ENCODE measurements at regions not wholly inside any gene's neighbourhood (a gene's known extent, or its start where the extent isn't known, plus 50 kb on each side); places are given as distances from the start of the nearest gene placed in this dataset.
A peak's percentile ranks its signal among the peaks of the same experiment; 100 is the strongest.

DNA sequence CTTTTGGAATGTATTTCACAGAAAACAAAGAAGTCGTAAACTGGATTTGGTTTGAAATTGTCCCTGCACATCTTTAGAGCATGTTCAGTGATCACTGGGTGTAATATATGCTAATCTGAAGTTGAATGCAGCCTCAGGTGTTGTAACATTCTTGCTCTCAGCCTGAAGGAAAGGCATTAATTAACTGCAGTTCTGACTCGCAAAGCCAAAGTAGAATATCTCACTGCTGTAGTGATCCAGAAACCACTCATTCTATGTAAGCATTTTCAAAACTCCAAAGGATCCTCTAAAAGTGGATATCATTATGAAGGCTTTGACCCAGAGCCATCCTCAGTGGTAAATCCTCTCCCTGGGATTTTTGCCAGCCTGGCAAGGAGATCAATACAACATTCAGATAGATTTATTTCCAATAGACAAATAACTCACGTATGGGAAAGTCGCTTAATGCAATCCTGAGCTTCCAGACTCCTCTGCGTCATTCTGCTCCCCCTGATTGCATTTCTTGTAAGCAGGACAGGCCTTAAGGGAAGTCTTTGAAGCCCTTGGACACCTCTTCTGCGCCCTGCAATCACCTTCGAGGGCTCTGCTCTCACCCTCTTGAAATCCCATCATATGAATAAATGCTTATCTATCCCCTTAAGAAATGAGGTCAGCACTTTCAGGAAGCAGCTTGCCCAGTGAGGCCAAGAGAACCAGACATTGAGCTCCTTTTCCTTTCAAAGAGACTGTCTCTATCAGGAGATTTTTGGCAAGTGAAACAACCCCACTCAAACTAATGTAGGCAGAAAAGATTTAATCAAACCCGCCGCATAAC lies 301.7 kb upstream of the NBEA start:
- FAIRE-seq = no peak

DNA sequence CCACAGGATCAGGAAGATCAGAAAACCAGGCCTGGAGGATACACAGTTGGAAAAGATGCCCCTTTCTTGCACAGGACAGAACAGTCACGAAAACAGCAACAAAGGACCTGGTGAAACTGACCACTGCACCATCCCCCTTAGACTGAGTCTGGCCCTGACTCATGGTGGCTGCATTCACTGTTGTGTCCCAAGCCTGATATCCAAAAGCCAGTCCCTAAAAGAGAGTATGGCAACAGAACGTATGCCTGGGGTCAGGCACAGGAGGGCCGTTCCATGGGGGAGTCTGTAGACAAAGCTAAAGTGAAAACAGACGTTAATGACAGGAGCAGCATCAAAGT lies 301.1 kb upstream of the NBEA start:
- FAIRE-seq = no peak

DNA sequence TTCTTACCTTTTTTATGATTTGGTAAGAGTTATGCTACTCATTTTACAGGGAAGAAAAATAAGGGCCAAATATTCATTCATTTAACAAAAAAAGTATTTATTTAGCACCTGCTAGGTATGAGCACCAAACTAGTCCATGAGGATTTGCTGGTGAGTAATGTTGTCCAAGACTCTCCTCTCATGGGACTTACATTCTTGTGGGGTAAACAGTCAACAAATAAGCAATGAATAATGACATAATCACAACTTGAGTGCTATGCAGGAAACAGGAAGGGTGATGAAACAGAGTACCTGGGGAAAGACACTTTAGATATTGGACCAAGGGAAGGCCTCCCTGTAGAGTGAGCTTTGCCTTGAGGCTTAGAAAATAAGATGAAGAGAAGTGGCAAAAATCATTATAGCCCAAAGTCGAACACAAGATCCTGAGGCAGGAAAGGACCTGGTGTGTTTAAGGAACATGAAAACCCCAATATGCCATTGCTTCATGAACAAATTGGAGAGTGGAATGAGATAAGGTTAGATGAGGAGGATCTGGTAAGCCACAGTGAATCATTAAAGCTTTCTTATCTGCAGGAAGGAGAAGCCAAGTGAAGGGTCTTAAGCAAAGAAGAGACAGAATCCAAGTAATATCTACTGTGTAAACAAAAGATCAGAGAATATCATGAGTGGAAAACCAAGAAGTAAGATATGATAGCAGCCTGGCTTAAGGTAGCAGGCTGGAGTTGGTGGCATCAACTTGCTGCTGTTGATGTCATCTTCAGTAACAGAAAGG lies 294.5 kb upstream of the NBEA start:
- FAIRE-seq = no peak

DNA sequence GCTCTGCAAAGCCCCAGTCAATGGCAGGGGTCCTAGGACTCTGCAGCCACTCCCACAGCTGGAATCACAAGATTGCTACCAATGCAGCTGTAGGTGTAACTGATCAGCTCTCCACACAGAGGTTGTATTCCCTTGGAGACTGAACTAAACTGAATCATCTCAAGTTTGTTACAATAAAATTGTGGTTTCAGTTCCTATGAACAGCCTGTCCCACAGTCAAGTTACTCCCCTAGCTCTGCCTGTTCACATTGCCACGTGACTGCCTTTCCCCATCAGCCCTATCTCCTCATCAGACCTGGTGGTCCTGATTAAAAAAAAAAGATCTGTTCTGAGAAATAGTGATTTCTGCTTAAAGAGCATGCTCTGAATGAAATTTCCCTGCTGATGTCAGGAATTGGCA lies 287.9 kb upstream of the NBEA start:
- no peak for FAIRE-seq

DNA sequence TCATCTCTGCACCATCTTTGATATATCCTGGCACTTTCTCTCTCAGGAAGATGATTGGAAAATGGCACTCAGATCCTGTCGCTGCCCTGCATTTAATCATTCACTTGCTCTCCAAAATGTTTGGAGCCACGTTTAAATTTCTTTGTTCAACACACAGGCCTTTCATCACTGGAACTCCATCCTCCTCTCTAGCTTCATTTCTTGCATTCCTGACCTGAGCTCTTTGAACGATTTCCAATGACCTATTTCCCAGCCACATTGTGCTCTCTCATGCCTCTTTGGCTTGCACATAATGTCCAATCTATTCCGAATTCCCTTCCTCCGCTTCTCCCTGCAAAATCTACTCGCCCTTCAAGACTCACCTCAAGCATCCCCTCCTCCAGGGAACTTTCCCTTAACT lies 287.4 kb upstream of the NBEA start:
- no peak for FAIRE-seq

DNA sequence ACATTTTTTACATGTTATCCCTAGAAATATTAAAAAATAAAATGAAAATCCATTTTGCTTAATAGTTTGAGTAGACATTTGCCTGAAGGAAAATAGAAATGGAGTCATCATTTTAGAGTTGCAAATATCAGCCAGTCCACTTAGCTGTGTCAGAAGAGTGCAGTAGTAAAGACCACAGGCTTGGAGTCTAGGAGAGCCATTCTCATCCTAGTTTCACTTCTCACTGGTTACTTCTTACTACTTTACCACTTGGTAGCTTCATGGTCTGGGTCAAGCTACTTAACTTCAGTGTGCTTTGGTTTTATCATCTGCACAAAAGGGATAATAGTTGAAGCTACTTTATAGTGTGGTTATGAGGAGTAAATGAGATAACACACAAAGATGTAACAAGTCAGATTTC lies 286.5 kb upstream of the NBEA start:
- FAIRE-seq = peak; percentile 25

DNA sequence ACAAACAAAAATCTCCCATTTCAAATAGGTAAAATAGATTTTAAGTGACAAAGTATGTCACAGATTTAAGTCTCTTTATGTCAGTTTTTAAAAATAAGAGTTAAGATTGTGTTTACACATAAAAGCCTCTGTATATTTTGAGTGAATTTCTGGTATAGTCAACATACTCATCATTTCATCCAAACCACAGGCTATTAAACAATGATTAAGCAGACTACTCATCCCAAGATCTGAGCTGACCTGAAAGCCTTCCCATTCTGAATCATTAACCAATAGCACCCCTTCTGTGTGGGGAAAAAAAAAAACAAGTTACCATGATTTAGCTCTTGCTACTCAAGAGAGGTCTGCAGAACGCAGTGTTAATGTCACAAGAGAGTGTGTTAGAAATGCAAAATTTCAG lies 284.4 kb upstream of the NBEA start:
- no peak for FAIRE-seq

DNA sequence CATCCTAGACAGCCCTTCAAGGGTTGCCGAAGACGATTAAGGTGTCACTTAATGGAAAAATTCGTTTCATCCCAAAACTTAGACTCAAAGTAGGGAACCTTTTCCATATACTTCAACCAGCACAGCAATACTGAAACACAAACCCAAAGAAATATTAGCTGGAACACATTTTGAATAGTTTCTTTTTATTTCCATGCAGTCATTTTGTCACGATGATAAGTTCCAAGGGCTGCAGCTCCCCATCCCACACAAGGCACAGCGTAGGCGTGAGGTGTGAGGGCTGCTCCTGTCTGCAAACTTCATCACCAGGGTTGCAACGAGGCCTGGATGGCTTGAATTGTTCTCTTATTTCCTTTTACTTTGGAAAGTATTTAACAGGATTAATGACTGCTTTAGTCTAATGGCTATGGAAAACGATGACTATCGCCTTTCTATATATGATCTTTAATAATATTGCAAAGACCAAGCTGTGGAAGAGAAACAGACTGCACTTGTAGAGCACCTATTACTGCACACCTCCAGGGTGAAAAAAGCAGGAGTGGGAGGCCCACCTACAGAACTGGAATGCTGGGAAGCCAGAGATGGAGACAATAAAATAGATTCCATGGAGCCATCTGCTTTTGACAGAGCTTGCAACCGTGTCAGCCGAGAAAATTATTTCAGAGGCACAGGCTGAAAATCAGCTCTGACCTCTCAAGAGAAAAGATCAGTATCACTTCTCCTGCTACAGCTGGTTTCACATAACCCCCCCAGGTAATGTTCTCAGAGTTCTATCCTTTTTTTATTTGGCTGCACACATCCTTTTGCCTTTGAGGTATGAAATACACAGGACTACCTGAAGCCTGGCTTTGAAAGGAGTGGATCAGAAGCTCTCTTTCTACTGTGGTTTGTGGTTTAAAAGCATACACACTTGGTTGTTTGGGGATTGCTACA lies 274.5 kb upstream of the NBEA start:
- no peak for FAIRE-seq

DNA sequence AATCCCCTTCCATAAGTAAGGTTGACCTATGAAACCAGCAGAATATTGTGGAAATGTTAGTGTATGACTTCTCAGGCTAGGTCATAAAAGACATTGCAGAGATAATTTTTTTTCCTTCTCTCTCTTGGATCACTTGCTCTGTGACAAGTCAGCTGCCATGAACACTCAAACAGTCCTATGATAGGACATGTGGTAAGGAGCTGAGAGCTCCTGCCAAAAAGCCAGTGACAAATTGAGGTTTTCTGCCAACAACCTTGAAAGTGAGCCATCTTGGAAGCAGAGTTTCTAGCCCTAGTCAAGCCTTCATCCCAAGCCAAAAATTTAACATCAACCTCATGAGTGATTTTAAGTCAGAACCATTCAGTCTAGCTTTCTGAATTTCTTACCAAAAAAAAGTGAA lies 270.9 kb upstream of the NBEA start:
- FAIRE-seq = no peak

DNA sequence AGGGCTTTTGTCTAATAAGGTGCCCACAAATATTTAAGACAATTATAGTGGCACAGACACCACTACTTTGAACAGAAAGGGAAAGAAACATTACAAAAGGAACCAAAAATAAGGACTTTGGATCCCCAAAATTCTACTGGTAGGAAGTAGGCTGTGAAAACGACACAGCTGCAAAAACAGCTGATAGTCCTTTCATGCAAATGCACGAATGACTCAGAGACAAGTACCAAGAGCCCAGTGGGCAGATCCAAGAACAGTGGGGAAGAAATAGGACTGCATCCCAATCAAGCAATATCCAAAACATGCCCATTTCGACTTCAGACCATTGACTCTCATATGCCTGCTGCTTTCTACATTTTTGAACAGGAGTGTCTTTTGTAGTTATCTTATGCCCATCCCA lies 269.4 kb upstream of the NBEA start:
- no peak for FAIRE-seq

DNA sequence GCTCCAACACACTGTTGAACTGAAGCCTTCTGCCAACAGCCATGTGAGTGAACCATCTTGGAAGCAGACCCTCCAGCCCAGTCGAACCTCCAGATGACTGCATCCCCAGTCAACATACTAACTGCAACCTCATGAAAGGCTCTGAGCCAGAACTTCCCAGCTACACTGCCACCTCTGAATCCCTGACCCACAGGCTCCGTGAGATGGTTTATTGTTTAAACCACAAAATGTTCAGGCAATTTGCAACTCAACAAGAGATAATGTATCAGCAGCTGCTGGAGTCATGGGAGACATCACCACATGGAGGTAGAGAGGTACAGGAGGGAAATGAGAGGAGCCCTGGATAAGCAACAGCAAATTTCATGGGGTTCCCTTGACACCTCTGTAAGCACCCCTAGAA lies 266.4 kb upstream of the NBEA start:
- FAIRE-seq = no peak

DNA sequence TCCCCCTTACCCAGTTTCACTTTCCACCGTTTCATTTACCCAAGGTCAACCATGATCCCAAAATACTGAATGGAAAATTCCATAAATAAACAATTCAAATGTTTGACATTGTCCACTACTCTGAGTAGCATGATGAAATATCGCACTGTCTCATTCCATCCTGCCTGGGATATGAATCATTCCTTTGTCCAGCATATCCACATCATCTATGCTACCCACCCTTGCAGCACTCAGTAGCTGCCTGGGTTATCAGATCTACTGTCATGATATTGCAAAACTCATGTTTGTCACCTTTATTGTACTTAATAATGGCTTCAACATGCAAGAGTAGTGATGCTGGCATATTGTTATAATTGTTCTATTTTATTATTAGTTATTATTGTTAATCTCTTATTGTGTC lies 263.9 kb upstream of the NBEA start:
- no peak for FAIRE-seq

DNA sequence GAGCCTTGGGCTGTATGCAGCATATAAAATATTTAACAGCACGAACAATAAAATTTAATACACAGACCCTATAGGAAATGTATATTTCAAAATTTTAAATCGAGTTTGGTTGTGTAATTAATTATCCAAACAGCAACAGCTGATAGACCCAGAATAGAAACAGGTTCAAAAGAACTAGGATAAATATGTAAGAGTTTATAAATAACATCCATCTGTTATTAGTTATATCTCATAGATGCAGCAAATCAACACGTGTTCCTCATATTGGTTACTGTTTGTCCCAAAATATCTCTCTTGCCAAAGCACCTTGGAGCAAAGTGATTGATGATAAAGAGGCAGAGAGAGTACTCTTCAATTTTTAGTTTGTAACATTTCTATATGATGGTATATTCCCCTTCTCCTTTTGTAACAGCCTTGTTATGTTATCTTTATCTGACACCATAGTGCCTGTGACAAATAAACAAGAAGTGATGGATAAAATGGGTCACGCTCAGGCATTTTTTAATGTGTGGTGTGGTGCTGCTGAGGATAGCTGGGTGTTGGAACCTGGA lies 260.6 kb upstream of the NBEA start:
- no peak for FAIRE-seq

DNA sequence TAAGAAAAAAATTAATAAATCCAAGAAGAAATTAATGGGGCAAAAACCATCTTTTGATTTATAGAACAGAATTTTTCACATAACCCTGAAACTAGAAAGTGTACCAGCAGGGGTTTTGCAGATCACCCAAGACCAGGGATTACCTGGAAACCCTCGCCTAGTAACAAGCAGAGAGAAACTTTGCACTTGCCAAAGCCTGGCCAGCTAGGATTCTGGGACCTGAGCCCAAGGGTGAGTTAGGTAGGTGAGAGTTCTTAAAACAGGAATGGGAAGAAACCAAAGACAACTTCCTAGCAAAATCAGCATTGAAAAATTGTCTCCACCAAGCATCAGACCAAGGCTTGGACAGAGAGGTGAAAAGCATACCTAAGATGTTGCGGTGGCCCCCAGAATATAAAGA lies 247.0 kb upstream of the NBEA start:
- FAIRE-seq = no peak

DNA sequence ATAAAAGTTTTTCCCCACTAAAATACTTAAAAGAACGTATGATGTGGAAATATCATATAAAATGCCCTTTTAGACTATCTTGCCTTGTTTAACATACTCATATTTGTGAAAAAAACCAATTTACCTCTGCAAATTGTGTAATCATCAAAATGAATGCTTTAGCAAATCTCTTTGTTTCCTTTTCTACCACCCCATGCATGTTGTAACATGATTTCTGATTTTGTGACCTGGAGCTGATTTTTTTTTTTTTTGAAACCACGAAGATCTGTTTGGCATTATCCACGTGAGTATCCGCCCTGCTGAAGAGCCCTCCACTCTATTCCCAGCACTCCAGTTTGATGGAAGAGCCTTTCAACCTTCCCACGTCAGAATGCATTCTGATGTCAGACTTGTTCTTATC lies 245.8 kb upstream of the NBEA start:
- FAIRE-seq = no peak

DNA sequence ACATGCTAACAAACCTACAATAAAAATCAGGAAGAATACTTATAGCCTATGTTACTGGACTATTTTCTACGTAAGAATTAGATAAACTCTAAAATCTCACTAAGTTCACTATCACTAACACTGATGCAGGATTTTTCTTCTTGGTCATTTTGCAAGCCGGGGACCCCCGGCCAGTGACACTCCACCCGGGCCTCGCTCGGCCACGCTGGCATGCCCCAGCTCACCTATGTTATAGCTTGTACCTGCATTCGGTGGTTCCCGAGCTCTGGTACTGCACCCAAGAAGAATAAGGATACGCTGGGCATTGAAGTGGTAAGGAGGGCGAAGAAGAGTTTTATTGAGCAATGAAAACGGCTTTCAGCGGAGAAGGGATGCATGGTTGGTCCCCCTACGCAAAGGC lies 245.3 kb upstream of the NBEA start:
- FAIRE-seq = no peak

DNA sequence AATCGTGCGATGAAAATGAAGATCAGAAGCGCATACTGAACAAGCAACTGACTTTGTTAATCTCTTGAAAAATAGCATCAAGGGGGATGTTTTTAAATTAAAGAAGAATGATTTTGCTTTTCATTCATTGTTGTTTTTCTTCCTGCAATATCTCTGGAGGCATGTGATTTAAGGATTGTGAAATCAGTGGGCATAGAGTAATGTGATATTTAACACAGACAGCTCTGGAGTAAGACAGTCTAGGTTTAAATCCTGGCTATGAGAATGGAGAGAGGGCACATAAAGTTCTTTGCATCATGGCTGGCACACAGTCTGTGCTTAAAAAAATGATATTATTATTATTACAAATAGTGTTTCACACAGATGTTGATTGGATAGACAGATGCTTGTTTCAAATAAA lies 243.1 kb upstream of the NBEA start:
- FAIRE-seq = no peak

DNA sequence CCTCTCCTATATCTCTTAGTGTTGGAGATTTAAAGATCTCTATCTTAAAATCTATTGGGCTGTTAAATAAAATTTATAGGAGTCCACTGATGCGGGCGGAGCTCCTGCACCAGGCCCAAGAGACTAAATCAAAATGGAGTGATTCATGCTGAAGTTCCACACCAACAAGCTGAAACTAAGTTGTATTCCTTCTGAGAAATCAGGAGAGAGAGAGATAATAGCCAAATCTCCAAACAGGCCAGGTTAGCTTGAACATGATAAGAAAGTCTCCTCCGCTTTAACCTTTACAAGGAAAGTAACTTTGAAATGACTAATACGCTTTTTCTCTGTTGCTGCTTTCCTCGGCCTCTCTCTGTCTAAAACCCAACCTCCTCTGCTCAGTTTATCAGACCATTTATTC lies 241.9 kb upstream of the NBEA start:
- peak; percentile 8 for FAIRE-seq

DNA sequence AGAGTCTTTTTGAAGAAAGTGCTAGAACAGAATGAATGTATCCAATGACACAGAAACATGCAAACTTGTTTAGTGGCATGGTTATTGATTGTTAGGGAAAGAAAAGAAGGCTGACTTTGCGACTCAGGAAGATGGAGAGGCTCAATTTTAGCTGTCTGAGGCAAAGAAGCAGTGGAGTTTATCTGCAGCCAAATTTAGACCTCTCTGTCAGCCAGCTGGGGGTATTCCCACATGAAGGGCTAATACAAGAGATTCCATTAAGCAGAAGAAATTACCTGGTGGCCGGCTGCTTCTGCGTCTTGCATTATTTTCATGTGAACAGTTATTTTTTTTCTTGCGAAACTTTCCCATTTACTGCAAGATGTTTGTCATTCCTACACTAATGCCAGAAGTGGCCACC lies 240.2 kb upstream of the NBEA start:
- no peak for FAIRE-seq

DNA sequence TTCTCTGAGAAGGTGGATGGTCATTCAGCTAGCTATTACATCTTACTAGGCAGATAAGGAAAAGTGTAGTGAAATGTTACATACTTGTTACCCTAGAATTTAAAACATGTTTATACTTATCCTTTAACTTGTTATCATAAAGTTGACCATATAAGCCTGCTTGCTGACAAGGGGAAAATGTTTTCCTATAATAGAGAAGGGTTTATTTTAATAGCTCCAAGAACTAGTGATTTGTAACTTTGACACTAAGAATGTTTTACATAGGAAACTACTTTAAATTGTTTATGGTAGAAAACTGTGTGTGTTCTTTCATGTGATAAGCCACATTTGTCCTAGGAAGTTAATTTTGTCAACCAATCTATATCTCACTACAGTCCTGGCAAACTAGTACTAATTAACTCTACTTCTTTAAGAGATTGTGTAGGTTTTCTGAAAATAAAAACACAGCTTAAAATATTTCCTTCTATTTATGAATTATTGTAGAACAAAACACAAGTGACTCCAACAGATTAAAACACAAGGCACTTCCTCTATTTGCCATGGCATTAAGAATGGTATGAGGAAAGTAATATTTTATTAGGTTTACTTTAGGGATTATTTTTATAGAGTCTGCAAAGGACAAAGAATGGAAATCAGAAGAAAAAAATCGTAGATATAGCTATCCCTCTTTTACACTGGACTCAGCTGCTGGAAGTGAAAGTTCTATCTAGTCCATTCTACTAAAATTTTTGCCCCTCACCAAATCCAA lies 233.3 kb upstream of the NBEA start:
- FAIRE-seq = no peak

DNA sequence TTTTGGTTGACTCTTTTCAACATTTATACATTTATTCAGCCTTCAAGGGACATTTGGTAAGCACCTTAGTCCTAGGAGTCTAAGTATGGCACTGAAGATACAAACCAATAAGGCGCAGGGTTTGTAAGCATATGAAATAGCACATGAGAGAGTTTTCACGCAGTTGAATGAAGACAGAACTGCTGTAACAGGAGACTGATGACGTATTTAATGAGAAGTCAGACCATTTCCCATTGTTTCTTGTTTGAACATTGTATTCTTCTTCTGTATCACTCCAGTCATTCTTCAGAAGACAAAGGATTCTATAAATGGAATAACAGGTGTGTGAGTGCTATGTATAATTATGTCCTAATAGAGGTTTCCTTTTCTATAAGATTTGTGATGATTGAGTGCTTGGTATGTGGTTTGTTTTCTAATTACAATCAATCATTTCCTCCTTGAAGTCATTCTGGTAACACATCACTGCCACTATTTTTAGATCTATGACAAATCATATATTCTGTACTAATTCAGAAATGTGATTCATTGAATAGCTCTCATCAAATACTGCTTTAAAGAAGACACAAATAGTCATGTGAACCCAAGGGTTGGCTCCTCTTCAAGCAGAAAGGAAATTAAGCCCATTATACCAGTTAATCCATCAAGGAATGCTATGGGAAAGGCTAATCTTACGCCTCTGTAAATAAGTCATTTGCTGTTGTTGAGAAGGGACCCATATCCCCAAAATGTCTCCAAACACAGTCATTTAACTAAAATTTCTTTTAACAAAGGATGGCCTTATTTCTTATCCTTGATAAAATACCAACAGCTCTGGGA lies 222.8 kb upstream of the NBEA start:
- FAIRE-seq = peak; percentile 99

DNA sequence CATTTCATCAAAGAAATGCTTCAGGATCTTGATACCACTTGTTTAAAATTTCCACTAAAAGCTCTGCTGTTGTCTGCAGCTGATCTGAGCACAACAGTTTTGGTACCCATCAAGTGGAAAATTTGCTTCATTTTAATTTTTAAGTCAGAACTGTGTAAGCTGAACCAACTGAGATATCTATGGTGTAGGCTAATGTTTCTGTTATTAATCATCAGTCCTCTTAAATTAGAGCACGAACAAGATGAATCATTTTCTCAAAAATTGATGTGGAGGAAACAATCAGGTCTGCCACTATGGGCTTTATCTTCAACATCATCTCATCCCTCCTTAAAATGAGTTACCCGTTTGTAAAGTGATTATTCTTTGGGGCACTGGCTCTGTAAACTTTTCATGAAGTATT lies 221.5 kb upstream of the NBEA start:
- peak; percentile 95 for FAIRE-seq
